ENCODE measurements at regions not wholly inside any gene's neighbourhood (a gene's known extent, or its start where the extent isn't known, plus 50 kb on each side); places are given as distances from the start of the nearest gene placed in this dataset.

- DNase-seq (ENCODE audit: low read depth in 2 of 2) = no peak
These were observed 236.6 kb upstream of the GSE1 start for GRCh38 chr16:85376292-85377095.

- DNase-seq (ENCODE audit: low read depth in 2 of 2) = no peak
These were observed 235.6 kb upstream of the GSE1 start for GRCh38 chr16:85377388-85378144.

GRCh38 chr16:85378145-85379040, 234.7 kb upstream of the GSE1 start:
- no peak for DNase-seq (ENCODE audit: low read depth in 2 of 2)

GRCh38 chr16:85379041-85380001, 233.8 kb upstream of the GSE1 start:
- DNase-seq (ENCODE audit: low read depth in 2 of 2) = no peak

GRCh38 chr16:85380002-85380395, 233.1 kb upstream of the GSE1 start:
- no peak for DNase-seq (ENCODE audit: low read depth in 2 of 2)

- no peak for DNase-seq (ENCODE audit: low read depth in 2 of 2)
These were observed 232.0 kb upstream of the GSE1 start for GRCh38 chr16:85380905-85381737.

- no peak for DNase-seq (ENCODE audit: low read depth in 2 of 2)
These were observed 231.2 kb upstream of the GSE1 start for GRCh38 chr16:85381738-85382592.

- DNase-seq (ENCODE audit: low read depth in 2 of 2) = no peak
These were observed 230.4 kb upstream of the GSE1 start for GRCh38 chr16:85382717-85383118.

GRCh38 chr16:85383836-85384832, 229.0 kb upstream of the GSE1 start:
- no peak for DNase-seq (ENCODE audit: low read depth in 2 of 2)

- DNase-seq (ENCODE audit: low read depth in 2 of 2) = no peak
These were observed 228.2 kb upstream of the GSE1 start for GRCh38 chr16:85384833-85385462.

- DNase-seq (ENCODE audit: low read depth in 2 of 2) = no peak
These were observed 227.4 kb upstream of the GSE1 start for GRCh38 chr16:85385463-85386331.

- no peak for DNase-seq (ENCODE audit: low read depth in 2 of 2)
These were observed 226.5 kb upstream of the GSE1 start for GRCh38 chr16:85386467-85387170.

GRCh38 chr16:85387171-85387507, 226.0 kb upstream of the GSE1 start:
- no peak for DNase-seq (ENCODE audit: low read depth in 2 of 2)

- no peak for DNase-seq (ENCODE audit: low read depth in 2 of 2)
These were observed 225.3 kb upstream of the GSE1 start for GRCh38 chr16:85387731-85388295.

- DNase-seq (ENCODE audit: low read depth in 2 of 2) = no peak
These were observed 223.2 kb upstream of the GSE1 start for GRCh38 chr16:85389679-85390470.

Data from fibroblast of skin of left quadriceps (primary cell).